Mucosa of descending colon (tissue), 3 donors: ENCODE measurements at regions not wholly inside any gene's neighbourhood (a gene's known extent, or its start where the extent isn't known, plus 50 kb on each side); places are given as distances from the start of the nearest gene placed in this dataset.

Experiments used
- ATAC-seq: fragments of 200-7000 bp; cut with Tn5 transposase; one replicate; pipeline ENCODE4 v1.9.1; 2020; ENCODE audit warnings: mild to moderate bottlenecking, moderate library complexity
- DNase-seq, 3 donors: peaks; one replicate each; pipeline ENCODE4 v3.0.0-alpha.2; 2020
- H3K36me3 ChIP-seq: fragments of 200-600 bp; one replicate; pipeline ENCODE4 v1.8.0; 2021; ENCODE audit warnings: low read depth, mild to moderate bottlenecking
- H3K4me1 ChIP-seq: fragments of 200-600 bp; one replicate; pipeline ENCODE4 v1.8.0; 2021; ENCODE audit warnings: low read depth, mild to moderate bottlenecking
- H3K4me3 ChIP-seq: fragments of 200-600 bp; one replicate; pipeline ENCODE4 v1.8.0; 2021; ENCODE audit warnings: mild to moderate bottlenecking
- H3K9me3 ChIP-seq: fragments of 200-600 bp; one replicate; pipeline ENCODE4 v1.8.0; 2021; ENCODE audit warnings: mild to moderate bottlenecking
- intact Hi-C, 2 donors: fragments of 100-400 bp; cut with DNase I in 1 of 2; cut with micrococcal nuclease in 1 of 2; formaldehyde crosslinking; loops; one replicate each; pipeline versions ENCODE4 v1.11.0 to v1.11.1; 2022; cut with DNase I, micrococcal nuclease
- TF ChIP-seq, protein P1 (sequence below): fragments of 200-600 bp; IDR thresholded peaks from one replicate; pipeline ENCODE4 v1.8.0; 2022; ENCODE audit warnings: antibody characterized with exemption, mild to moderate bottlenecking
- donor health status: DM: no; HTN: no; CAD: no; lungs with moderate emphysema.
- donor health status: DM: no; HTN: no; CAD: no.
- donor health status: DM: no; HTN: yes; CAD: no.

DNA sequence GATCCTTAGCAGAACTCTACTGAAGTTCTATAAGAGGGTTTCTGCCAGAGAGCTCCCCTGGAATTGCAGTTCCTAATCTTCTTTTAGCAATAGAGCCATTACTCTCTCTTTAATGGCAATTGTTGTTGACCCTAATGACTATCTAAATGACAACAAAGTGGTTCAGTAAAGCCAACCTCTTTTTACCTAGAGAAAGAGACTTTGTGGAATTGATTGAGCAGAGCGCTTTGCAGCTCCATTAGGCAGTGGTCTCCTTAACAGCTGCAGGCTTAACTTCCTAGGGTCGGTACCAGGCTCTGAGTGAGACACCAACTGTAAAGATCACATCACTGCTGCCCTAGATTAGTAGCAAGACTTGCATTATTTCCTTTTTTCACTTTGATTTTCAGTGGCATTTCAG, 1472.9 kb upstream of the TENM3 start:
- TF ChIP-seq, protein P1, sequence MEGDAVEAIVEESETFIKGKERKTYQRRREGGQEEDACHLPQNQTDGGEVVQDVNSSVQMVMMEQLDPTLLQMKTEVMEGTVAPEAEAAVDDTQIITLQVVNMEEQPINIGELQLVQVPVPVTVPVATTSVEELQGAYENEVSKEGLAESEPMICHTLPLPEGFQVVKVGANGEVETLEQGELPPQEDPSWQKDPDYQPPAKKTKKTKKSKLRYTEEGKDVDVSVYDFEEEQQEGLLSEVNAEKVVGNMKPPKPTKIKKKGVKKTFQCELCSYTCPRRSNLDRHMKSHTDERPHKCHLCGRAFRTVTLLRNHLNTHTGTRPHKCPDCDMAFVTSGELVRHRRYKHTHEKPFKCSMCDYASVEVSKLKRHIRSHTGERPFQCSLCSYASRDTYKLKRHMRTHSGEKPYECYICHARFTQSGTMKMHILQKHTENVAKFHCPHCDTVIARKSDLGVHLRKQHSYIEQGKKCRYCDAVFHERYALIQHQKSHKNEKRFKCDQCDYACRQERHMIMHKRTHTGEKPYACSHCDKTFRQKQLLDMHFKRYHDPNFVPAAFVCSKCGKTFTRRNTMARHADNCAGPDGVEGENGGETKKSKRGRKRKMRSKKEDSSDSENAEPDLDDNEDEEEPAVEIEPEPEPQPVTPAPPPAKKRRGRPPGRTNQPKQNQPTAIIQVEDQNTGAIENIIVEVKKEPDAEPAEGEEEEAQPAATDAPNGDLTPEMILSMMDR: no peak
- Histone ChIP-seq H3K36me3 (no peaks in the 10 kb centered on the region), H3K4me3 (no peak overlapping the region), H3K4me1 (no peaks in the 10 kb centered on the region), H3K9me3 (no peaks in the 10 kb centered on the region)
- ATAC-seq (no peak), DNase-seq (no peak)
- intact Hi-C loops: no loop called here

DNA sequence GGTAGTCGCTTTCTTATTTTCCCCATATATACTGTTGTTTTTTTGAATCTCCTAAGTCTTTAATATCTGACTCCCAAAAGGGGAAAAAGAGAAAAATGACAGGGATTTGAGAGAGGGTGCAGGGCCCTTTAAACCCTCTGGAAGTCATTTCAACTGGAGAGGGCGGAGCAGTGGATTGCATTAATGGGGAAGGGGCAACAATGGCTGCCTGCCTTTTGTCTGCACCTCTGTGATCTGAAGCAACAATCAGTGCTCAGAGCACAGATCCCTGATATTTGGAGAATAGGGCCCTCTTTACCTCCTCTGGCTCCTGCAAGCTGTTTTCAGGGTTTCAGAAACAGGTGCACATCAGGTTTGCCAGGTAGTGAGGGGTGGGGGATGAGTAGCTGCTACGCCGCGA, 1458.3 kb upstream of the TENM3 start:
- Histone ChIP-seq H3K36me3 (no peaks in the 10 kb centered on the region), H3K4me1 (no peaks in the 10 kb centered on the region), H3K9me3 (no peaks in the 10 kb centered on the region), H3K4me3 (no peak overlapping the region)
- intact Hi-C loops: no loop called here
- TF ChIP-seq, protein P1: no peak
- no peak for ATAC-seq
- DNase-seq: no peak

DNA sequence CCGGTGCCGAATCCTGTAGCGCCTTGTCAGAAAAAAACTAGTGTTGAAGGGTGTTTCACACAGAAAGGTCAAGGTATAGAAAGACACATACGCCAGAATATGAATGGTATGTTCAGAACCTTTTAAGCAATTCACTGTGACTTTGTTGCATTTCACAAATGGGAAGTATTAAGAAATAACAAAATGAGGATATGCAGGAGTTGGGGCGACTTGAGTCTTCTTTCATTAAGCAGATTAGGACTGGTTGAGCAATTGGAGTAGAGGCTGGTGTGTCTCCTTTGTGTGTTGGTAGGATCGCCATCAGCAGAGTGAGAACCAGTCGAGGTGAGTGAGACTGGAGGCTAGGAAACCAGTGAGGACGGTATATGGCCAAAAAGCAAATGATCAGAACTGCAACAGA, 1454.5 kb upstream of the TENM3 start:
- ATAC-seq: no peak
- H3K9me3 ChIP-seq: no peaks in the 10 kb centered on the region
- TF ChIP-seq, protein P1: no peak
- H3K36me3 ChIP-seq: no peaks in the 10 kb centered on the region
- intact Hi-C loops: no loop called here
- no peak overlapping the region for H3K4me3 ChIP-seq
- no peak for DNase-seq
- H3K4me1 ChIP-seq: no peaks in the 10 kb centered on the region

GRCh38 chr4:180789929-180790328, 1453.3 kb upstream of the TENM3 start:
- Histone ChIP-seq H3K36me3 (no peaks in the 10 kb centered on the region), H3K4me3 (no peak overlapping the region), H3K4me1 (no peaks in the 10 kb centered on the region), H3K9me3 (no peaks in the 10 kb centered on the region)
- intact Hi-C loops: no loop called here
- ATAC-seq (no peak), DNase-seq (no peak)
- TF ChIP-seq, protein P1: no peak

GRCh38 chr4:180790471-180790870, 1452.7 kb upstream of the TENM3 start:
- Histone ChIP-seq H3K4me1 (no peaks in the 10 kb centered on the region), H3K9me3 (no peaks in the 10 kb centered on the region), H3K36me3 (no peaks in the 10 kb centered on the region), H3K4me3 (no peak overlapping the region)
- intact Hi-C loops: no loop called here
- TF ChIP-seq, protein P1: no peak
- DNase-seq: no peak
- no peak for ATAC-seq

GRCh38 chr4:180792541-180792940, 1450.7 kb upstream of the TENM3 start:
- Histone ChIP-seq H3K9me3 (no peaks in the 10 kb centered on the region), H3K4me3 (no peak overlapping the region), H3K36me3 (no peaks in the 10 kb centered on the region), H3K4me1 (no peaks in the 10 kb centered on the region)
- intact Hi-C loops: no loop called here
- DNase-seq (no peak), ATAC-seq (no peak)
- TF ChIP-seq, protein P1: no peak
